MM.1S (cell line): ENCODE measurements at regions not wholly inside any gene's neighbourhood (a gene's known extent, or its start where the extent isn't known, plus 50 kb on each side); places are given as distances from the start of the nearest gene placed in this dataset.

Source experiments
- DNase-seq: peaks from one replicate; pipeline ENCODE4 v3.0.0-alpha.2; 2015
- H2AFZ ChIP-seq: fragments of 300-600 bp; sonication (generic); 2 replicates; pipeline ENCODE4 v1.6.0; 2016; ENCODE audit warnings: antibody characterized with exemption, low read length
- H3F3A ChIP-seq: fragments of 300-600 bp; sonication (generic); 2 replicates; pipeline ENCODE4 v1.6.1; 2016; ENCODE audit warnings: mild to moderate bottlenecking, antibody characterized with exemption, low read length, moderate library complexity, mixed read lengths; ENCODE audit not compliant: insufficient read depth
- H3K27ac ChIP-seq: fragments of 300-600 bp; sonication (generic); 2 replicates; pipeline ENCODE4 v1.5.1; 2016; ENCODE audit warnings: mild to moderate bottlenecking, low read length
- H3K27me3 ChIP-seq: fragments of 300-600 bp; sonication (generic); replicated peaks from 2 replicates; pipeline ENCODE4 v1.6.0; 2016; ENCODE audit warnings: low read length; ENCODE audit not compliant: insufficient read depth
- H3K36me3 ChIP-seq: fragments of 300-600 bp; sonication (generic); replicated peaks from 2 replicates; pipeline ENCODE4 v1.6.1; 2016; ENCODE audit warnings: mild to moderate bottlenecking, low read length, mixed read lengths; ENCODE audit not compliant: insufficient read depth
- H3K4me1 ChIP-seq: fragments of 300-600 bp; sonication (generic); 2 replicates; pipeline ENCODE4 v1.6.1; 2016; ENCODE audit warnings: low read length, mixed read lengths
- H3K4me2 ChIP-seq: fragments of 300-600 bp; sonication (generic); 2 replicates; pipeline ENCODE4 v1.6.0; 2016; ENCODE audit warnings: low read depth, low read length
- H3K4me3 ChIP-seq: fragments of 300-600 bp; sonication (generic); 2 replicates; pipeline ENCODE4 v1.5.1; 2016; ENCODE audit warnings: low read length, mixed read lengths
- H3K79me2 ChIP-seq: fragments of 300-600 bp; sonication (generic); 2 replicates; pipeline ENCODE4 v1.6.1; 2016; ENCODE audit warnings: mixed run types, low read length, mixed read lengths
- H3K9ac ChIP-seq: fragments of 300-600 bp; sonication (generic); 2 replicates; pipeline ENCODE4 v1.6.1; 2016; ENCODE audit warnings: low read length, mixed read lengths
- H3K9me2 ChIP-seq: fragments of 300-600 bp; sonication (generic); replicated peaks from 2 replicates; pipeline ENCODE4 v1.6.1; 2016; ENCODE audit warnings: mild to moderate bottlenecking, low read length, mixed read lengths; ENCODE audit not compliant: insufficient read depth
- H3K9me3 ChIP-seq: fragments of 300-600 bp; sonication (generic); replicated peaks from 2 replicates; pipeline ENCODE4 v1.6.1; 2016; ENCODE audit warnings: mild to moderate bottlenecking, low read length, mixed read lengths; ENCODE audit not compliant: insufficient read depth
- H4K20me1 ChIP-seq: fragments of 300-600 bp; sonication (generic); 2 replicates; pipeline ENCODE4 v1.6.1; 2016; ENCODE audit warnings: mild to moderate bottlenecking, low read length, moderate library complexity, mixed read lengths; ENCODE audit not compliant: insufficient read depth
- EZH2 ChIP-seq: fragments of 300-600 bp; sonication (generic); optimal IDR thresholded peaks from 2 replicates; pipeline ENCODE3; 2017; ENCODE audit warnings: low read depth, mild to moderate bottlenecking, antibody characterized with exemption, low read length, mixed read lengths
- EZH2phosphoT487 ChIP-seq: fragments of 300-600 bp; sonication (generic); IDR thresholded peaks from 2 replicates; pipeline ENCODE4 v1.6.1; 2018; ENCODE audit warnings: antibody characterized with exemption, low read length
- TF ChIP-seq, protein P1 (sequence below): fragments of 300-600 bp; sonication (generic); IDR thresholded peaks from 2 replicates; pipeline ENCODE4 v1.5.1; 2016; ENCODE audit warnings: antibody characterized with exemption, low read length, mixed read lengths

DNA sequence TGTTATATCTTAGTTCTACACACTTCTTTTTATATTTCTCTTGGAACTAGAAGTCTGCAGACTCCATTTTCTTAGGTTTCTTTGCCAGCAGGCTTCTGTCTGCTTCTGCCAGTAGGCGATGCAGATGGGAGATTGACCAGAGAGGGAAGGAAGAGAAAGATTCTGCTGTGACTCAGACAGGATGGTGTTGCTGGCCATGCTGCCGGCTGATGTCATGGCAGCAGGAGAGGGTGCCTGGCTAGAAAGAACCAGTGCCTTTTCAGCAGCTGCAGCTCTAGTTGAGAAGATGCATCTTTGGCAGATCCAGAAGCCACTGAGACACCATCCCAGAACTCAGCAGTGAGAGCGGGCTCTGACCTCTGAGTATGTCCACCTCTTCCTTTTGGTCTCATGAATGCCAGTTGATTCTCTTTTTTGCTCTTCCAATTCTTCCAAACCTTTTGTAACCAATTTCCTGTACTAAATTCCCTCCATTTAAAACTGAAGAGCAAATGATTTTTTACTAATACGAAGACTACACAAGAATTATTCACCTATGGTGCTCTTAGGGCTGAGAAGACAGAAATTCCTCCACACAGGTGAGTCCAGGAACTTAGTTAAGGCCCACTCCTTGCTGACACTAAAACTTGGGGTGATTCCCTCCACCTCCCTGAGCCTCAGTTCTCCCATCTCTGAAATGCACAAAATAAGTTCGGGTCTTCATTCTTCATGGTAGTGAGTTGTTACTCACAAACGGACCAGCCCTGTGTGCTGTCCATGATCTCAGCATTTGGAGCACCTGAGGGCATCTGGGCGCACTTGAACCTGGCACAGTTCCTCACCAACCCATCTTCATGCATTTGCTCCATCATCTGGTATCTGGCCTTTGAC is 200.7 kb downstream of the MYCN start:
- Histone ChIP-seq H3K9ac (no peak overlapping the region), H3K27me3 (no peaks in the 10 kb centered on the region), H4K20me1 (no peaks in the 10 kb centered on the region), H3K9me3 (no peaks in the 10 kb centered on the region), H3K4me2 (no peak overlapping the region), H3K4me3 (no peak overlapping the region), H3K27ac (no peak overlapping the region), H3K36me3 (no peaks in the 10 kb centered on the region), H3K4me1 (no peaks in the 10 kb centered on the region), H2AFZ (no peak overlapping the region), H3K79me2 (no peaks in the 10 kb centered on the region), H3K9me2 (no peaks in the 10 kb centered on the region), H3F3A (no peaks in the 10 kb centered on the region)
- DNase-seq = no peak
- no peak for TF ChIP-seq EZH2phosphoT487
- TF ChIP-seq, protein P1, sequence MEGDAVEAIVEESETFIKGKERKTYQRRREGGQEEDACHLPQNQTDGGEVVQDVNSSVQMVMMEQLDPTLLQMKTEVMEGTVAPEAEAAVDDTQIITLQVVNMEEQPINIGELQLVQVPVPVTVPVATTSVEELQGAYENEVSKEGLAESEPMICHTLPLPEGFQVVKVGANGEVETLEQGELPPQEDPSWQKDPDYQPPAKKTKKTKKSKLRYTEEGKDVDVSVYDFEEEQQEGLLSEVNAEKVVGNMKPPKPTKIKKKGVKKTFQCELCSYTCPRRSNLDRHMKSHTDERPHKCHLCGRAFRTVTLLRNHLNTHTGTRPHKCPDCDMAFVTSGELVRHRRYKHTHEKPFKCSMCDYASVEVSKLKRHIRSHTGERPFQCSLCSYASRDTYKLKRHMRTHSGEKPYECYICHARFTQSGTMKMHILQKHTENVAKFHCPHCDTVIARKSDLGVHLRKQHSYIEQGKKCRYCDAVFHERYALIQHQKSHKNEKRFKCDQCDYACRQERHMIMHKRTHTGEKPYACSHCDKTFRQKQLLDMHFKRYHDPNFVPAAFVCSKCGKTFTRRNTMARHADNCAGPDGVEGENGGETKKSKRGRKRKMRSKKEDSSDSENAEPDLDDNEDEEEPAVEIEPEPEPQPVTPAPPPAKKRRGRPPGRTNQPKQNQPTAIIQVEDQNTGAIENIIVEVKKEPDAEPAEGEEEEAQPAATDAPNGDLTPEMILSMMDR = no peak

GRCh38 chr2:16139663-16140615 is 199.6 kb downstream of the MYCN start:
- no peak overlapping the region for H3K4me3 ChIP-seq
- H3K9me3 ChIP-seq = no peaks in the 10 kb centered on the region
- H3K79me2 ChIP-seq = no peaks in the 10 kb centered on the region
- H3K27ac ChIP-seq = no peak overlapping the region
- no peak for DNase-seq
- no peaks in the 10 kb centered on the region for H3K4me1 ChIP-seq
- H3K9me2 ChIP-seq = no peaks in the 10 kb centered on the region
- TF ChIP-seq EZH2phosphoT487 (no peak), EZH2 (no peak)
- TF ChIP-seq, protein P1 = no peak
- H3K9ac ChIP-seq = no peak overlapping the region
- no peaks in the 10 kb centered on the region for H4K20me1 ChIP-seq
- no peaks in the 10 kb centered on the region for H3F3A ChIP-seq
- H3K36me3 ChIP-seq = no peaks in the 10 kb centered on the region
- H2AFZ ChIP-seq = no peak overlapping the region
- no peak overlapping the region for H3K4me2 ChIP-seq
- no peaks in the 10 kb centered on the region for H3K27me3 ChIP-seq

- Histone ChIP-seq H3K9me2 (no peaks in the 10 kb centered on the region), H2AFZ (no peak overlapping the region), H3K79me2 (no peaks in the 10 kb centered on the region), H4K20me1 (no peaks in the 10 kb centered on the region), H3K9me3 (no peaks in the 10 kb centered on the region), H3K4me1 (no peaks in the 10 kb centered on the region), H3K36me3 (no peaks in the 10 kb centered on the region), H3K4me2 (no peak overlapping the region), H3F3A (no peaks in the 10 kb centered on the region), H3K4me3 (no peak overlapping the region), H3K9ac (no peak overlapping the region), H3K27me3 (no peaks in the 10 kb centered on the region), H3K27ac (no peak overlapping the region)
- TF ChIP-seq, protein P1 = no peak
- TF ChIP-seq EZH2 = no peak
- TF ChIP-seq EZH2phosphoT487 = no peak
- DNase-seq = no peak
Observed at GRCh38 chr2:16138811-16139662, 198.7 kb downstream of the MYCN start.
